A673 (cell line): ENCODE measurements at regions not wholly inside any gene's neighbourhood (a gene's known extent, or its start where the extent isn't known, plus 50 kb on each side); places are given as distances from the start of the nearest gene placed in this dataset.

Source experiments
- BruUV-seq: library from RNA; stranded (reverse); fragments of 400-500 nt; replicated peaks from 2 replicates; lab custom pipeline; 2021; lab: Mats Ljungman, UMichigan
- CTCF ChIA-PET: fragments of 300-600 bp; sonication (Branson Sonifier 250); formaldehyde crosslinking; loops from one replicate; lab custom pipeline; 2022; ENCODE audit warnings: antibody characterized with exemption; lab: Charles Lee
- POLR2A ChIA-PET: fragments of 300-600 bp; sonication (Branson Sonifier 250); formaldehyde crosslinking; loops from one replicate; lab custom pipeline; 2022; ENCODE audit warnings: antibody characterized with exemption; ENCODE audit not compliant: low non-redundant PET; lab: Charles Lee
- DNase-seq: peaks from one replicate; pipeline ENCODE4 v3.0.0-alpha.2; 2015; ENCODE audit warnings: low spot score
- H3K27ac ChIP-seq: fragments of 200-600 bp; sonication (generic); 2 replicates; pipeline ENCODE4 v1.5.1; 2016; ENCODE audit warnings: mixed run types, low read depth, mild to moderate bottlenecking, mixed read lengths, antibody characterized with exemption, low read length; ENCODE audit not compliant: poor library complexity, severe bottlenecking
- H3K27me3 ChIP-seq: fragments of 200-600 bp; sonication (generic); replicated peaks from 2 replicates; pipeline ENCODE4 v1.6.1; 2017; ENCODE audit warnings: mixed run types, low read depth, mild to moderate bottlenecking, mixed read lengths, antibody characterized with exemption, low read length; ENCODE audit not compliant: insufficient read depth, poor library complexity
- H3K36me3 ChIP-seq: fragments of 200-600 bp; sonication (generic); 2 replicates; pipeline ENCODE4 v1.6.1; 2016; ENCODE audit warnings: mixed run types, mild to moderate bottlenecking, mixed read lengths, antibody characterized with exemption, low read length; ENCODE audit not compliant: insufficient read depth, poor library complexity, severe bottlenecking
- H3K4me1 ChIP-seq: fragments of 200-600 bp; sonication (generic); 2 replicates; pipeline ENCODE4 v1.6.1; 2017; ENCODE audit warnings: mixed run types, mild to moderate bottlenecking, mixed read lengths, antibody characterized with exemption, low read length; ENCODE audit not compliant: insufficient read depth, poor library complexity, severe bottlenecking
- H3K4me3 ChIP-seq: fragments of 200-600 bp; sonication (generic); 2 replicates; pipeline ENCODE4 v1.5.1; 2016; ENCODE audit warnings: low read depth, mixed run types, mild to moderate bottlenecking, mixed read lengths, low read length; ENCODE audit not compliant: poor library complexity, severe bottlenecking
- H3K9me3 ChIP-seq: fragments of 200-600 bp; sonication (generic); 2 replicates; pipeline ENCODE4 v1.6.1; 2016; ENCODE audit warnings: mixed run types, low read depth, mild to moderate bottlenecking, mixed read lengths, antibody characterized with exemption, low read length; ENCODE audit not compliant: poor library complexity, severe bottlenecking
- CTCF ChIP-seq: fragments of 300-800, 200-600 bp; sonication (generic); conservative IDR thresholded peaks from 2 replicates; pipeline ENCODE4 v1.5.1; 2017; ENCODE audit warnings: low read depth, mild to moderate bottlenecking, antibody characterized with exemption, low read length, moderate library complexity, mixed read lengths
- EZH2 ChIP-seq: fragments of 200-600 bp; sonication (generic); IDR thresholded peaks from 2 replicates; pipeline ENCODE4 v1.6.1; 2017; ENCODE audit warnings: borderline replicate concordance, low read depth, mild to moderate bottlenecking, mixed read lengths, antibody characterized with exemption, low read length; ENCODE audit not compliant: poor library complexity, severe bottlenecking
- intact Hi-C: fragments of 100-400 bp; cut with micrococcal nuclease; formaldehyde crosslinking; loops from one replicate; pipeline ENCODE4 v1.10.0; 2022; ENCODE audit not compliant: unreplicated experiment

GRCh38 chr6:22053391-22053997 lies 243.3 kb downstream of the PRL start:
- DNase-seq = no peak
- TF ChIP-seq EZH2 (no peak), CTCF (no peak)
- CTCF ChIA-PET = no interaction called here
- POLR2A ChIA-PET = no interaction called here
- no peaks in the 10 kb centered on the region for H3K4me1 ChIP-seq
- no peaks in the 10 kb centered on the region for H3K27me3 ChIP-seq
- H3K27ac ChIP-seq = no peak overlapping the region
- BruUV-seq = no TSS peak
- no peak overlapping the region for H3K4me3 ChIP-seq
- no peaks in the 10 kb centered on the region for H3K36me3 ChIP-seq
- H3K9me3 ChIP-seq = no peaks in the 10 kb centered on the region
- intact Hi-C loops = no loop called here

- no peaks in the 10 kb centered on the region for H3K36me3 ChIP-seq
- no peak overlapping the region for H3K4me3 ChIP-seq
- BruUV-seq = no TSS peak
- CTCF ChIA-PET = no interaction called here
- intact Hi-C loops = no loop called here
- H3K4me1 ChIP-seq = no peaks in the 10 kb centered on the region
- POLR2A ChIA-PET = no interaction called here
- no peaks in the 10 kb centered on the region for H3K27me3 ChIP-seq
- TF ChIP-seq EZH2 = no peak
- no peak overlapping the region for H3K27ac ChIP-seq
- H3K9me3 ChIP-seq = no peaks in the 10 kb centered on the region
- DNase-seq = no peak
These were observed 240.4 kb downstream of the PRL start for GRCh38 chr6:22056398-22056797.

DNA sequence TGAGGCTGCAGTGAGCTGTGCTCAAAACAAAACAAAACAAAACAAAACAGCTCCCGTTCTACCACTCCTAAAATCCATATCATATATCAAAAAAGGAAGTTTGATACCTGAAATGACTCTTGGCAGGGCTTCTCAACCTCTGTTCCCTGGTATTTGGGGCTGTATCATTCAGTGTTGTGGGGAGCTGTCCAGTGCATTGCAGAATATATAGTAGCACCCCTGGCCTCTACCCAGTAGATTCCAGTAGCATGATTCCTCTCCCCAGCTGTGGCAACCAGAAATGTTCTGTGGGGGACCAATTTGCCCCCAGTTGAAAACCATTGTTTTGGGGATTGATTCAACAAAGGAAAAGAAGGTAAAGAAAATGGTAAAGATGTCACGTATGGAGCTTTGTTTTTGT lies 238.9 kb downstream of the PRL start:
- intact Hi-C loops = no loop called here
- H3K9me3 ChIP-seq = no peaks in the 10 kb centered on the region
- no TSS peak for BruUV-seq
- H3K27me3 ChIP-seq = no peaks in the 10 kb centered on the region
- TF ChIP-seq CTCF (no peak), EZH2 (no peak)
- H3K4me1 ChIP-seq = no peaks in the 10 kb centered on the region
- H3K36me3 ChIP-seq = no peaks in the 10 kb centered on the region
- no peak overlapping the region for H3K4me3 ChIP-seq
- CTCF ChIA-PET = no interaction called here
- no peak for DNase-seq
- H3K27ac ChIP-seq = no peak overlapping the region
- POLR2A ChIA-PET = no interaction called here

- Histone ChIP-seq H3K4me3 (no peak overlapping the region), H3K9me3 (no peaks in the 10 kb centered on the region), H3K27ac (no peak overlapping the region), H3K27me3 (no peaks in the 10 kb centered on the region), H3K4me1 (no peaks in the 10 kb centered on the region), H3K36me3 (no peaks in the 10 kb centered on the region)
- no peak for DNase-seq
- TF ChIP-seq EZH2 (no peak), CTCF (no peak)
- CTCF ChIA-PET = no interaction called here
- BruUV-seq = no TSS peak
- intact Hi-C loops = no loop called here
- POLR2A ChIA-PET = no interaction called here
These were observed 237.7 kb downstream of the PRL start for GRCh38 chr6:22059126-22059525.
